Naive thymus-derived CD8-positive, alpha-beta T cell (primary cell): ENCODE measurements at regions not wholly inside any gene's neighbourhood (a gene's known extent, or its start where the extent isn't known, plus 50 kb on each side); places are given as distances from the start of the nearest gene placed in this dataset.

Experiments used
- ATAC-seq, 2 donors: fragments of 150-1000 bp; cut with Tn5 transposase in 1 of 2; sonication (Bioruptor Pico), chemical (Tn5 transposase) in 1 of 2; 1 replicate in 1 of 2; 2 replicates in 1 of 2; pipeline ENCODE4 v1.10.0; 2021; ENCODE audit warnings: mild to moderate bottlenecking in 2 of 2, moderate library complexity in 2 of 2
- POLR2A ChIA-PET: fragments of 350-600 bp; sonication (Branson Sonifier 250); formaldehyde crosslinking; loops from one replicate; lab custom pipeline; 2021; ENCODE audit warnings: antibody characterized with exemption; lab: Charles Lee
- DNase-seq, 10 donors: peaks; one replicate each; pipeline versions ENCODE4 v3.0.0 to v3.0.0-alpha.2; 2020 to 2022
- H3K27ac Mint-ChIP-seq, 10 donors: one replicate each; pipeline ENCODE4 v1.8.0; 2020 to 2022; ENCODE audit warnings: mild to moderate bottlenecking in 10 of 10, mixed read lengths in 10 of 10, moderate library complexity in 4 of 10, inconsistent platforms in 1 of 10
- H3K27me3 Mint-ChIP-seq, 5 donors: one replicate each; pipeline ENCODE4 v1.8.0; 2021 to 2022; ENCODE audit warnings: mixed read lengths in 5 of 5
- H3K36me3 Mint-ChIP-seq, 3 donors: one replicate each; pipeline ENCODE4 v1.8.0; 2020 to 2022; ENCODE audit warnings: mixed read lengths in 3 of 3, mild to moderate bottlenecking in 2 of 3, inconsistent platforms in 1 of 3
- H3K4me1 Mint-ChIP-seq, 4 donors: one replicate each; pipeline ENCODE4 v1.8.0; 2021 to 2022; ENCODE audit warnings: mixed read lengths in 4 of 4
- H3K4me3 Mint-ChIP-seq, 10 donors: one replicate each; pipeline ENCODE4 v1.8.0; 2020 to 2022; ENCODE audit warnings: mild to moderate bottlenecking in 10 of 10, mixed read lengths in 10 of 10, moderate library complexity in 6 of 10, inconsistent platforms in 1 of 10
- H3K9me3 Mint-ChIP-seq, 9 donors: one replicate each; pipeline ENCODE4 v1.8.0; 2020 to 2022; ENCODE audit warnings: mixed read lengths in 9 of 9, mild to moderate bottlenecking in 3 of 9, inconsistent platforms in 1 of 9, moderate library complexity in 1 of 9

- DNase-seq (no peak), ATAC-seq (no peak)
- H3K4me1 Mint-ChIP-seq, result no peaks in the 10 kb centered on the region
- POLR2A ChIA-PET, result no interaction called here
- no peak overlapping the region for H3K4me3 Mint-ChIP-seq
- H3K9me3 Mint-ChIP-seq, result peaks cover 0 to 18% (median 9%) of the 10 kb centered on the region in 9 donors
- H3K36me3 Mint-ChIP-seq, result peaks cover 0 to 20% (median 0%) of the 10 kb centered on the region in 3 donors
- H3K27ac Mint-ChIP-seq, result no peak overlapping the region
- H3K27me3 Mint-ChIP-seq, result peaks cover 17 to 34% (median 25%) of the 10 kb centered on the region in 5 donors
These were observed 56.7 kb upstream of the GUCA2B start for GRCh38 chr1:42096554-42096953.

GRCh38 chr1:42089246-42089645 lies 64.0 kb upstream of the GUCA2B start:
- no peak overlapping the region for H3K27ac Mint-ChIP-seq
- no peak for DNase-seq
- H3K36me3 Mint-ChIP-seq, result peaks cover 0 to 32% (median 5%) of the 10 kb centered on the region in 3 donors
- POLR2A ChIA-PET, result no interaction called here
- H3K4me1 Mint-ChIP-seq, result no peaks in the 10 kb centered on the region
- no peak overlapping the region for H3K4me3 Mint-ChIP-seq
- H3K9me3 Mint-ChIP-seq, result peaks cover 12 to 36% (median 27%) of the 10 kb centered on the region in 9 donors
- ATAC-seq, result no peak
- peaks cover 4 to 28% (median 14%) of the 10 kb centered on the region in 5 donors for H3K27me3 Mint-ChIP-seq

GRCh38 chr1:42086146-42086545 lies 67.1 kb upstream of the GUCA2B start:
- Mint-ChIP-seq H3K27me3 (peaks cover 7 to 28% (median 18%) of the 10 kb centered on the region in 5 donors), H3K27ac (no peak overlapping the region), H3K9me3 (peaks cover 10 to 27% (median 20%) of the 10 kb centered on the region in 9 donors), H3K4me1 (no peaks in the 10 kb centered on the region), H3K36me3 (peaks cover 0 to 22% (median 5%) of the 10 kb centered on the region in 3 donors), H3K4me3 (no peak overlapping the region)
- no peak for DNase-seq
- POLR2A ChIA-PET, result no interaction called here
- no peak for ATAC-seq

- Mint-ChIP-seq H3K4me1 (no peaks in the 10 kb centered on the region), H3K27ac (no peak overlapping the region), H3K36me3 (peaks cover 0 to 22% (median 5%) of the 10 kb centered on the region in 3 donors), H3K4me3 (no peak overlapping the region), H3K9me3 (peaks cover 10 to 29% (median 22%) of the 10 kb centered on the region in 9 donors), H3K27me3 (peaks cover 7 to 32% (median 20%) of the 10 kb centered on the region in 5 donors)
- ATAC-seq, result no peak
- DNase-seq, result no peak
- POLR2A ChIA-PET, result no interaction called here
These were observed 67.6 kb upstream of the GUCA2B start for GRCh38 chr1:42085596-42085995.

DNA sequence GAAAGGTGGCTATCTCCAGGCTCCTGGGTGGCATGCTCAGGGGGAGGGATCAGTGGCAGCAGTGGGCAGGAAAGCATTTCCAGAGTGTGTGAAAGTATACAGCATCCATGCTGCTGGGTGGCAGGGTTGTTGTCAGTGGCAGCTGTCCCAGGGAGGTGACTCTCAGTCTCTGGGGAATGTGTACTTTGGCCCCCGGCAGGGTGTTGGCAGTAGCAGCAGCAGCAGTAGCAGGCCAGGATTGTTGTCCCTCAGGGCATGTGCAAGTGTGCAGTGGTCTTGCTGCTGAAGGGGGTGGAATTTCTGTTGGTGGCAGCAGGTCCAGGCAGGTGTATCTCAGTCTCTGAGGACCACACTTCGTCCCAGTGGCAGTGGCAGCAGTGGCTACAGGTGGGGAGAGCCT lies 71.7 kb upstream of the GUCA2B start:
- POLR2A ChIA-PET, result no interaction called here
- no peak for DNase-seq
- ATAC-seq, result no peak
- peak overlapping the region in 1 of 10 donors; percentile 29 for H3K27ac Mint-ChIP-seq
- peaks cover 0 to 23% (median 8%) of the 10 kb centered on the region in 3 donors for H3K36me3 Mint-ChIP-seq
- peaks cover 0 to 28% (median 17%) of the 10 kb centered on the region in 9 donors for H3K9me3 Mint-ChIP-seq
- H3K4me1 Mint-ChIP-seq, result no peaks in the 10 kb centered on the region
- peaks cover 12 to 38% (median 27%) of the 10 kb centered on the region in 5 donors for H3K27me3 Mint-ChIP-seq
- H3K4me3 Mint-ChIP-seq, result no peak overlapping the region

DNA sequence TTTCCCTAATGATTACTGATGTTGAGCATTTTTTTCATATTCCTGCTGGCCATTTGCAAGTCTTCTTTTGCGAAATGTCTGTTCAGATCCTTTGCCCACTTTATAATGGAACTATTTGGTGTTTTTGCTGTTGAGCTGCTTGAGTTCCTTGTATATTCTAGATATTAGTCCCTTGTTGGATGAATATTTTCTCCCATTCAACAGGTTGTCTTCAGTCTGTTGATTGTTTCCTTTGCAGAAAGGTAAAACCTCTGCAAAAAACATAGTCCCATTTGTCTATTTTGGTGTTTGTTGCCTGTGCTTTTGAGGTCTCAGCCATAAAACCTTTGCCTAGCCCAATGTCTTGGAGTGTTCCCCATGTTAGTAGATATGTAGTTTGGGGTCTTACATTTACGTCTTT lies 78.0 kb upstream of the GUCA2B start:
- peaks cover 7 to 41% (median 24%) of the 10 kb centered on the region in 5 donors for H3K27me3 Mint-ChIP-seq
- H3K36me3 Mint-ChIP-seq, result peaks cover 0 to 17% (median 6%) of the 10 kb centered on the region in 3 donors
- peaks cover 0 to 36% (median 13%) of the 10 kb centered on the region in 9 donors for H3K9me3 Mint-ChIP-seq
- H3K27ac Mint-ChIP-seq, result no peak overlapping the region
- H3K4me3 Mint-ChIP-seq, result no peak overlapping the region
- ATAC-seq (no peak), DNase-seq (no peak)
- POLR2A ChIA-PET, result no interaction called here
- H3K4me1 Mint-ChIP-seq, result no peaks in the 10 kb centered on the region

GRCh38 chr1:42070996-42071395 lies 82.2 kb upstream of the GUCA2B start:
- POLR2A ChIA-PET, result no interaction called here
- H3K27me3 Mint-ChIP-seq, result peaks cover 0 to 32% (median 15%) of the 10 kb centered on the region in 5 donors
- H3K4me1 Mint-ChIP-seq, result no peaks in the 10 kb centered on the region
- H3K4me3 Mint-ChIP-seq, result no peak overlapping the region
- H3K9me3 Mint-ChIP-seq, result peaks cover 0 to 15% (median 2%) of the 10 kb centered on the region in 9 donors
- H3K27ac Mint-ChIP-seq, result no peak overlapping the region
- no peak for ATAC-seq
- H3K36me3 Mint-ChIP-seq, result no peaks in the 10 kb centered on the region
- no peak for DNase-seq

GRCh38 chr1:42057800-42058199 lies 95.4 kb upstream of the GUCA2B start:
- no peak overlapping the region for H3K4me3 Mint-ChIP-seq
- H3K27me3 Mint-ChIP-seq, result peaks cover 30 to 85% (median 61%) of the 10 kb centered on the region in 5 donors
- POLR2A ChIA-PET, result no interaction called here
- H3K4me1 Mint-ChIP-seq, result peaks cover 3 to 10% (median 6%) of the 10 kb centered on the region in 4 donors
- H3K27ac Mint-ChIP-seq, result no peak overlapping the region
- DNase-seq (no peak), ATAC-seq (no peak)
- peaks cover 0 to 18% (median 8%) of the 10 kb centered on the region in 3 donors for H3K36me3 Mint-ChIP-seq
- peaks cover 6 to 41% (median 22%) of the 10 kb centered on the region in 9 donors for H3K9me3 Mint-ChIP-seq

- Mint-ChIP-seq H3K4me1 (peaks cover 3 to 18% (median 12%) of the 10 kb centered on the region in 4 donors), H3K27ac (peak overlapping the region in 1 of 10 donors; percentile 26), H3K4me3 (no peak overlapping the region), H3K27me3 (peaks cover 31 to 83% (median 57%) of the 10 kb centered on the region in 5 donors), H3K36me3 (peaks cover 0 to 18% (median 6%) of the 10 kb centered on the region in 3 donors), H3K9me3 (peaks cover 6 to 41% (median 22%) of the 10 kb centered on the region in 9 donors)
- POLR2A ChIA-PET, result no interaction called here
- DNase-seq, result no peak
- no peak for ATAC-seq
These were observed 96.8 kb upstream of the GUCA2B start for GRCh38 chr1:42056460-42056859.

- peaks cover 0 to 18% (median 6%) of the 10 kb centered on the region in 3 donors for H3K36me3 Mint-ChIP-seq
- H3K27me3 Mint-ChIP-seq, result peaks cover 44 to 83% (median 60%) of the 10 kb centered on the region in 5 donors
- ATAC-seq, result no peak
- H3K4me3 Mint-ChIP-seq, result no peak overlapping the region
- H3K9me3 Mint-ChIP-seq, result peaks cover 5 to 41% (median 21%) of the 10 kb centered on the region in 9 donors
- POLR2A ChIA-PET, result no interaction called here
- H3K27ac Mint-ChIP-seq, result no peak overlapping the region
- H3K4me1 Mint-ChIP-seq, result peaks cover 3 to 18% (median 12%) of the 10 kb centered on the region in 4 donors
- no peak for DNase-seq
These were observed 98.1 kb upstream of the GUCA2B start for GRCh38 chr1:42055061-42055460.

DNA sequence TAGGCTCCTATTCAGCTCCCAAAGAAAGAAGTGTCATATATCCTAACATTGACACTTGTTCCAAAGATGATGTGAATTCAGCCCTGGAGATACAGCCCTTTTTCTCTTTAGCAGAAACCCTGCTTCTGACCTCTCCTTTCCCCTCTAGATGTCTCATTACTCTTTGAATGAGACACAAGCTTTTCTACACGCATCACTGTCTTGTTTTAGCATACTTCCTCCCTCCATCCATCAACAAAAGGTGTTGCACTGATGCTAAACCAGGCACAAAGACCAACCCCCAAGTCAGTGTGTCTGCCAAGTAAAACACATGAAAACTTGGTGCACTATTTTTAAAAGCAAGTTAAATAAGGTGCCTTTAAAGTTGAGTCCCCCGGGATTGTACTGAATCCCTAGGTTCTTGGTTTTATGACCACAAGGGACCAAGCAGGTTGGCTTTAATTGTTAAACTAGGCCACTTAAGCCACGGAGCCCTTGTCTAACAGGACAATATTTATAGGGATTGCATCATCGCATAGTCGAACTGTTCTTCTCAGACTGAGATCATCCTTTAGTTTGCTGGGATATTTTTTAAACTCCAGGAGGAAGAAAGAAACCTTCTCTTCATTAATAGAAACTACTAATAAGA lies 101.0 kb upstream of the GUCA2B start:
- H3K27me3 Mint-ChIP-seq, result peaks cover 47 to 79% (median 66%) of the 10 kb centered on the region in 5 donors
- no peak overlapping the region for H3K4me3 Mint-ChIP-seq
- DNase-seq, result no peak
- peaks cover 0 to 6% (median 0%) of the 10 kb centered on the region in 3 donors for H3K36me3 Mint-ChIP-seq
- no peak for ATAC-seq
- peaks cover 0 to 24% (median 9%) of the 10 kb centered on the region in 9 donors for H3K9me3 Mint-ChIP-seq
- H3K4me1 Mint-ChIP-seq, result peaks cover 3 to 17% (median 11%) of the 10 kb centered on the region in 4 donors
- no peak overlapping the region for H3K27ac Mint-ChIP-seq
- POLR2A ChIA-PET, result interaction anchor here (0.6 to 0.7 kb wide), 3 partner anchors 149 to 186 kb away, joined by 3 to 4 read pairs (median 3); no protein-coding TSS in a partner anchor

DNA sequence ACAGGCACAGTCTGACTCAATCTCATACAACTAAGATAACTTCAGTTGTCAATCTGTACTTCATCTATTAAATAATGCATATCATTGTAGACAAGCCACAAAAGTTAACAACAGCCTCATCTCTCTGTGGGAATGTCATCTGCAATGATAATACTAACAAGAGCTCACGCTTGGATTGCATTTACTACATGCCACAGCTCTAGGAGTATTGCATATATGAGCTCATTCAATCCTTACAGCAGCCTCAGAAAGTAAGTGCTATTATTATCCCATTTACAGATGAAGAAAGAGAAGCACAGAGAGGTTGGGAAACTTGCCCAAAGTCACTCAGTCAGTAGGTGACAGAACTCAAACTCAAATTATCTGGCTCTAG lies 105.7 kb upstream of the GUCA2B start:
- no peak overlapping the region for H3K4me3 Mint-ChIP-seq
- peaks cover 44 to 70% (median 45%) of the 10 kb centered on the region in 5 donors for H3K27me3 Mint-ChIP-seq
- no peak for DNase-seq
- POLR2A ChIA-PET, result interaction anchor here (0.6 kb wide), 1 partner anchor 1026 kb away, joined by 3 read pairs; no protein-coding TSS in a partner anchor
- ATAC-seq, result no peak
- H3K36me3 Mint-ChIP-seq, result no peaks in the 10 kb centered on the region
- peaks cover 0 to 9% (median 3%) of the 10 kb centered on the region in 4 donors for H3K4me1 Mint-ChIP-seq
- H3K9me3 Mint-ChIP-seq, result no peaks in the 10 kb centered on the region
- H3K27ac Mint-ChIP-seq, result no peak overlapping the region

- H3K36me3 Mint-ChIP-seq, result no peaks in the 10 kb centered on the region
- no peaks in the 10 kb centered on the region for H3K9me3 Mint-ChIP-seq
- peaks cover 38 to 64% (median 40%) of the 10 kb centered on the region in 5 donors for H3K27me3 Mint-ChIP-seq
- peaks cover 0 to 3% (median 0%) of the 10 kb centered on the region in 4 donors for H3K4me1 Mint-ChIP-seq
- ATAC-seq, result no peak
- no peak overlapping the region for H3K4me3 Mint-ChIP-seq
- DNase-seq, result no peak
- H3K27ac Mint-ChIP-seq, result no peak overlapping the region
- POLR2A ChIA-PET, result interaction anchor here (0.6 kb wide), 1 partner anchor 1027 kb away, joined by 3 read pairs; no protein-coding TSS in a partner anchor
These were observed 106.3 kb upstream of the GUCA2B start for GRCh38 chr1:42046761-42047507.
